ENCODE measurements at regions not wholly inside any gene's neighbourhood (a gene's known extent, or its start where the extent isn't known, plus 50 kb on each side); places are given as distances from the start of the nearest gene placed in this dataset.

DNA sequence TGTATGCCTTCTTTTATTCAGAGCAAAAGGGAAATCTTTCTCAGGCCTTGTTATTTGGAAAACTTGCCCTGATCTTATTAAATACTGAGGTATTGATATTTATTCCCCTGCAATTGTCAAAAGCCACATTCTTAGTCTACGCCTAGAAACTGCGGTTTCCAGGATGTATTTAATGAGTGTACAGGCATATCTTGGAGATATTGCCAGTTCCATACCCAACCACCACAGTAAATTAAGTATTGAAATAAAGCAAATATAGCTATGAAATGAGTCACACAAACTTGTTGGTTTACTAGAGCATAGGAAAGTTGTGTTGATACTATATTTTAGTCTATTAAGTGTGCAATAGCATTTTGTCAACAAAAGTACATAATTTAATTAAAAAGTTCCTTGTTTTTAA lies 152.7 kb upstream of the CCDC179 start:
- TF ChIP-seq, protein P1, sequence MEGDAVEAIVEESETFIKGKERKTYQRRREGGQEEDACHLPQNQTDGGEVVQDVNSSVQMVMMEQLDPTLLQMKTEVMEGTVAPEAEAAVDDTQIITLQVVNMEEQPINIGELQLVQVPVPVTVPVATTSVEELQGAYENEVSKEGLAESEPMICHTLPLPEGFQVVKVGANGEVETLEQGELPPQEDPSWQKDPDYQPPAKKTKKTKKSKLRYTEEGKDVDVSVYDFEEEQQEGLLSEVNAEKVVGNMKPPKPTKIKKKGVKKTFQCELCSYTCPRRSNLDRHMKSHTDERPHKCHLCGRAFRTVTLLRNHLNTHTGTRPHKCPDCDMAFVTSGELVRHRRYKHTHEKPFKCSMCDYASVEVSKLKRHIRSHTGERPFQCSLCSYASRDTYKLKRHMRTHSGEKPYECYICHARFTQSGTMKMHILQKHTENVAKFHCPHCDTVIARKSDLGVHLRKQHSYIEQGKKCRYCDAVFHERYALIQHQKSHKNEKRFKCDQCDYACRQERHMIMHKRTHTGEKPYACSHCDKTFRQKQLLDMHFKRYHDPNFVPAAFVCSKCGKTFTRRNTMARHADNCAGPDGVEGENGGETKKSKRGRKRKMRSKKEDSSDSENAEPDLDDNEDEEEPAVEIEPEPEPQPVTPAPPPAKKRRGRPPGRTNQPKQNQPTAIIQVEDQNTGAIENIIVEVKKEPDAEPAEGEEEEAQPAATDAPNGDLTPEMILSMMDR (IDR thresholded peaks at IDR 0.05): no peak
- no peak for TF ChIP-seq POLR2A (IDR thresholded peaks at IDR 0.05)
